Ishikawa (cell line): ENCODE measurements at regions not wholly inside any gene's neighbourhood (a gene's known extent, or its start where the extent isn't known, plus 50 kb on each side); places are given as distances from the start of the nearest gene placed in this dataset.

Experiments used
- CEBPB ChIP-seq: IDR thresholded peaks from 2 replicates; pipeline ENCODE4 v1.6.1; 2012
- EP300 ChIP-seq: IDR thresholded peaks from 2 replicates; pipeline ENCODE4 v1.6.1; 2012; ENCODE audit warnings: borderline replicate concordance
- NFIC ChIP-seq: IDR thresholded peaks from 2 replicates; pipeline ENCODE4 v1.6.1; 2012
- TAF1 ChIP-seq: IDR thresholded peaks from 2 replicates; pipeline ENCODE4 v1.6.1; 2012; ENCODE audit warnings: low read depth, mild to moderate bottlenecking
- TEAD4 ChIP-seq: IDR thresholded peaks from 2 replicates; pipeline ENCODE4 v1.6.1; 2012

DNA sequence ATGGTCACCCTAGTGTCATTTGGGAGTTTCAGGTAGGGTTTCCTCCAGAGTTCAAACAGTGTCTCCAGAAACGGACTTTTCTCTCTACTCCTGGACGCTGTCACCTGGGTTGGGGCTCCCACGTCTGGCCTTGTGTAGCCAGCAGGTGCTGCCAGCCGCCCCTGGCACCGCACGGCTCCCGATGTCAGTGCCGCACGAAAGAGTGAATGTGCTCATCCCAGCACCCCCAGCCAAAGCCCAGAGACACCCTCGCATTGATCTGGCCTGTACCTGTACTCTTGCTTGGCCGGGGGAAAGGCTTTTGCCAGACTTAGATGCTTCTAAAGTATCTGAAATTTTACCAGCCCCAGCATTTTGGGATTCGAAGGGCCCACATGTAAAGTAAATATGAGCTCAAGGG, 351.9 kb downstream of the C16orf95 start:
- TF ChIP-seq EP300 (no peak), TEAD4 (no peak), TAF1 (no peak), CEBPB (no peak), NFIC (no peak)
